ENCODE measurements at regions not wholly inside any gene's neighbourhood (a gene's known extent, or its start where the extent isn't known, plus 50 kb on each side); places are given as distances from the start of the nearest gene placed in this dataset.

GRCh38 chr1:223487887-223488259 lies 94.7 kb downstream of the CCDC185 start:
- peak; percentile 23 for DNase-seq

- DNase-seq = no peak
Observed at GRCh38 chr1:223489439-223489838, 96.2 kb downstream of the CCDC185 start.

- no peak for DNase-seq
Observed at GRCh38 chr1:223490256-223490655, 97.0 kb downstream of the CCDC185 start.

Measured in NCI-H1105 (cell line).